GM13977 (cell line): ENCODE measurements at regions not wholly inside any gene's neighbourhood (a gene's known extent, or its start where the extent isn't known, plus 50 kb on each side); places are given as distances from the start of the nearest gene placed in this dataset.

Experiments used
- DNase-seq: peaks from one replicate; pipeline ENCODE4 v3.0.0; 2012; ENCODE audit warnings: low spot score
- in situ Hi-C: fragments of 300-500 bp; cut with MboI; formaldehyde crosslinking; loops from one replicate; pipeline ENCODE4 v1.12.0; 2022; ENCODE audit warnings: low sequenced_read_pairs, low pct_unique_long_range_greater_than_20kb, mixed read lengths, inconsistent platforms; ENCODE audit not compliant: unreplicated experiment
- TF ChIP-seq, protein P1 (sequence below): IDR thresholded peaks from 2 replicates; pipeline ENCODE4 v1.5.1; 2012; ENCODE audit warnings: mild to moderate bottlenecking, control low read depth; ENCODE audit not compliant: insufficient read depth; ENCODE audit errors: extremely low read depth, missing control alignments

DNA sequence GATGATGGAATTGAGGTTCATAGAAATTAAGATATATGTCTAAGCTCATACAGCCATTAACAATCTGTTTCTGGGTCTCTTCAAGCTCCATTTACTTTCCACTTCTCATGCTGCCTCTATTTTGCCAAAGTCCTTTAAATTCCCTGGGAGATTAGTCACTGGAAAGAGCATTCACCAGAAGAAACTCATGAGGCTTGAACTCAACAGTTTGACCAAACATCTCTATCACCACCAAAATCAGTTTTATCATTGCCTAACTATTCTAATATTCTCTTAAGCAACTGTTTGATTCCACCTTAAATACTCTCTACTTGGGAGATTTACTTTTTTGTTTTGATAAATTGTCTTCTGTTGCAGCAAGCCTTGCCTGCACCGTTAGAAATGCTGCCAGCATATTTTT, 881.3 kb downstream of the KCNA4 start:
- in situ Hi-C loops = no loop called here
- DNase-seq = no peak
- TF ChIP-seq, protein P1, sequence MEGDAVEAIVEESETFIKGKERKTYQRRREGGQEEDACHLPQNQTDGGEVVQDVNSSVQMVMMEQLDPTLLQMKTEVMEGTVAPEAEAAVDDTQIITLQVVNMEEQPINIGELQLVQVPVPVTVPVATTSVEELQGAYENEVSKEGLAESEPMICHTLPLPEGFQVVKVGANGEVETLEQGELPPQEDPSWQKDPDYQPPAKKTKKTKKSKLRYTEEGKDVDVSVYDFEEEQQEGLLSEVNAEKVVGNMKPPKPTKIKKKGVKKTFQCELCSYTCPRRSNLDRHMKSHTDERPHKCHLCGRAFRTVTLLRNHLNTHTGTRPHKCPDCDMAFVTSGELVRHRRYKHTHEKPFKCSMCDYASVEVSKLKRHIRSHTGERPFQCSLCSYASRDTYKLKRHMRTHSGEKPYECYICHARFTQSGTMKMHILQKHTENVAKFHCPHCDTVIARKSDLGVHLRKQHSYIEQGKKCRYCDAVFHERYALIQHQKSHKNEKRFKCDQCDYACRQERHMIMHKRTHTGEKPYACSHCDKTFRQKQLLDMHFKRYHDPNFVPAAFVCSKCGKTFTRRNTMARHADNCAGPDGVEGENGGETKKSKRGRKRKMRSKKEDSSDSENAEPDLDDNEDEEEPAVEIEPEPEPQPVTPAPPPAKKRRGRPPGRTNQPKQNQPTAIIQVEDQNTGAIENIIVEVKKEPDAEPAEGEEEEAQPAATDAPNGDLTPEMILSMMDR = no peak

DNA sequence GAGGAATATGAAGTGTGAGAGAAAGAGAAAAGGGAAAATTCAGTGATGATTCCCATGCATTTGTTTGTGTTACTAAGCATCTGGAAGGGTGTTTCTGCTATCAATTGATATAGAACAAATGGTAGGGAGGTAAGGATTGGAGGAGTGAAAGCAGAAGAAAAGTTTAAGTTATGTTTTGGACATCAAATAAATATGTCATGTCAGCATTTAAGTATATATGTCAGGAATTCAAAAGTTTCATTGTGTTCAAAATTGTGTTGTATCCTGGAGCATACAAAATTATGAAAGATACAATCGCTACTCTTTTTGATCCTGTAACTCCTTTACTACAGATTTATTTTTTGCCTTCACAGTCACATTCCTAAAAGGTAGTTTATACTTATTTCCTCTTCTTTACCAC, 885.8 kb downstream of the KCNA4 start:
- DNase-seq = no peak
- in situ Hi-C loops = no loop called here
- TF ChIP-seq, protein P1 = no peak

DNA sequence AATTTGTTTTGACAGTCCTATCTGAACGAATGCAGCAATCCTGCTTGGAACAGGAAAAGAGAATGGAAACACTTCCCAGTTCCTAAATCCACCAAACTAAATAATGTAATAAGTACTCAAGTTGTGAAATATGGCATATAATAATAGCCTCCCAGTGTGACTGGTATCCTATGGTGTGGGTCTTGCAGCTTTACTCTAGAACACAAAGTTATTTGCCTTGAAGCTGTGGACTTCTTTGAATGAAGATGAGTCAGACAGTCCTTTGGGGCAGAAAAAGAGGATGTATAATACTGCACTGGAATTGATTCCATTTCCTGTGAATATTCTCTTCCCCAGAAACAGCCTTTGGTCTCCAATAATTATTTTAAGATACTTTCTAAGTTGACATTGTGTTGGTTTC, 887.0 kb downstream of the KCNA4 start:
- DNase-seq = no peak
- TF ChIP-seq, protein P1 = no peak
- in situ Hi-C loops = no loop called here

DNA sequence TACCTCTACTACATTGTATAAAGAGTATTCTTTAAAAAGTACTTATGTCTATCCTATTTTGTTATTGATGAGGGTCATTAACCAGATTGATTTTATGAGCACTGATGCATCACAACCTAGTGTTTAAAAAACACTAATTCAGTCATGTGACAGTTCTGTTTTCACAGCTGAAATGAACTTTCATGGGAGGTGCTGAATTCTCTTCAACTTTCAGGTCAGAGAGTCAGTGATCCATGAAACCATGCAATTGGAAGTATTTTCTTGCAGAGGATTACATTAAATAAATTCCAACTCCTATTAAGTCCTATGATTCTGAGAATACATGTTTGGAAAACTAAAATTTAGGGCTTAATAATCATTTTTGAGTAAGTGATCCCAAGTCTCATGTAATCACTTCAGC, 889.4 kb downstream of the KCNA4 start:
- TF ChIP-seq, protein P1 = no peak
- in situ Hi-C loops = no loop called here
- no peak for DNase-seq

DNA sequence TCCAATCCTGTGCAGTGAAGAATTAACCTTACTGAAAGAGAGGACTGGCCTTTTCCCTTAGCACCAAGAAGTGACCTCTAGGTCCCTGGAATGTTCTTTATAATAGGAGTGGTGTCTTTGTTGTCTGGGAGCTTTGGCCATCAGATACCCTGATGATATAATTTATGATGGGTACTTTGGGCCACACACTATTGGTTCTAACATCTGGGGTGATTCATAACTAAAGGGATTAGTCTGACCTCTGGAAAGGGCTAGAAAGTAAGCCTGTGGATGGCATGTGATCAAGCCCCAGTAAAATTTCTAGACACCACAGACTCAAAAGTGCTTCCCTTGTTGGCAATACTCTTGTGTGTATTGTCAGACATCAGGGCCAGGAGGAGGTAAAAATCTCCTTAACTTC, 891.2 kb downstream of the KCNA4 start:
- DNase-seq = no peak
- TF ChIP-seq, protein P1 = no peak
- in situ Hi-C loops = no loop called here

DNA sequence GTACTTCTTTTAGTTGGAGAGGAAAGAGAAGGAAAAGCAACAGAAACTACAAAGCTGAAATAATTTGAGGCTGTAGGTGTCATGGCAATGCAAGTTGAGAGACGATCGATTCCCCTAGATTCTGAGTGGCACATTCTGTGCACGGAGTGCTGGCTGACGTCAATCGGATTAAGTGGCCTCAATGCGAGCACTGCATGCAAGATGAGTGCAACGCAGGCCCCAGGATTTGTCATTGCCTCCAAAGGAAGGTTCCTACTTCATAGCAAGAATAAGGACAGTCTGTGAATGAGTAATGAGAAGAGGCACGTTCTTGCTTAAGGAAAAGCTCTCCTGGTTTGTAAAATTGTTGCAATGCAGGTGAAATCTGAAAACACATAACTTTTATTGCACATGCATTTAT, 892.4 kb downstream of the KCNA4 start:
- TF ChIP-seq, protein P1 = no peak
- no peak for DNase-seq
- in situ Hi-C loops = no loop called here

DNA sequence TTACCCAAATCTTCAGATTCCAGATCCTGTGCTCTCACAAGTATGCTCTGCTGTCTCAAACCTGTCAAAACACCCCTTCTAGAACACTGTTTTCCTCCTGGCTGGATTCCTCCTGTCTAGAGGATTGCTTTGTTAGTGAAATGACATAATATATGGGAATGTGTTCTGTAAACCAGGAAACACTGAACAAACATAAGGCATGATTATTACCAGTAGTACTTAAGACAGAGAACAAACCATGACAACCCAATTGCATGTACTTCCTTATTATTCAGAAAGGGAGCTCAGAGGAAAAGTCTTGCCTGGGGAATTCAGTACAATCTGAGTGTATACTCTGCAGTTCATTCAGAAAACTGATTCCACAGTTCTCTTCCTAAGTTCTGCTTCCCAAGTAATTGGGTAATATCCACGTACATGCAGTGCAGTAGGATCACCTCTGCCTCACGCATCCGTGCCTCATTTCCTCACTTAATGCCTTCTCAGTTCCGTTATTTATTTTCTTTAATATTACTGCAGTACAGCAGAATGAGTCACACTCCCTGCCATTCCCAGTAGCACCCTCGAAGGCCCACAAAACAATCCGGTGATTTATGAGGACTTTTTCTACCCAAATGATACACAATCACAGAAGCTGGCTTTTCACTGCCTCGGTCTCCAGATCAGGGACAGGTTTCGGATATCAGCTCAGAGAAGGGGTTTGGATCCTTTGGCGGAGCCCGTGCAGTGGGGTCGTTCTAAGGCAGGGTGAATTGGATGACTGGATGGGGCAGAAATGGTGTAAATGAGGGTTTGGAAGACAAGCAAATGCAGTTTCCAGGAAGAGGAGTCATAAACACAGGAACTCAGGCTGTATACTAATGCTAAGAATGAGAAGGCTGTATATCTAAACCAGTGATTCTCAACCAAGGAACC, 896.9 kb downstream of the KCNA4 start:
- in situ Hi-C loops = no loop called here
- DNase-seq = no peak
- TF ChIP-seq, protein P1 = no peak
